ENCODE measurements at regions not wholly inside any gene's neighbourhood (a gene's known extent, or its start where the extent isn't known, plus 50 kb on each side); places are given as distances from the start of the nearest gene placed in this dataset.

DNA sequence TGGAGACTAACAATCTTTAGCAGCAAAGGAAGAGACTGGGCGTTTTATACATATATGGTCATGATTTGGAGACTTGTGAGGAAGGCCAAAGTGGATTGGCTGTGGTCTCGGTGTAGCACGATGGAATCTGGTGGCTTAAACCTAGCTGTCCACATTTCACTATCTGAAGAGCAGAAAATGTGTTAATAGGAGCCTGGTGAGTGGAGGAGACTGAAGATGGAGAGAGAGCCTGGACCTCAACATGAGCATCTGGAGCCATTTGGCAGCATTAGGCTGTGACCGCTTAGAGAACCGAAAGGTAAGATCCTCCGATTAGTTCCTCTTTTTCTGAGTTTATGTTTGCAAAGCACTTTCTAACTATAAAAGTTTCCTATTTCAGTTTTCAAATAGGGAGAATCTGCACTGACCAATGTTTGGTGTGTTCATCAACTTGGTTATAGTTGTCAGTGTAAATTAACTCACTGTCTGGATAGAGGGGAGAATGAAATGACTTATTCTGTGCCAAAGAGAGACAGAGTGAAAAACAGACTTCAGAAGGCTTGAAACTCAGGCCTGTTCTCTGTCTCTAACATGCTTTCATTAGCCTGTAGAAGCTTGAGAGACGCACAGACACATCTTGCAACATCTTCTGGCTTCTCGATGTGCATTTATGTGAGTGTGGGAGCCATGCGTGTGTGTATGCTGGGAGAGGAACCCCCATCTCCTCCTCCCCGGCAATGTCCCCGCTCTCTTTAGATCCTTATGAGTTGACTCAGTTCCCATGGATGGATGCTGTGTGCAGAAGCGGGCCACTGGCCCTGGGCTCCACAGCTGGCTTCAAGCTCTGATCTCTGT, 244.7 kb upstream of the TBL1XR1 start (continued):
- no peak for TF ChIP-seq POLR2AphosphoS5 (IDR thresholded peaks at IDR 0.05)

DNA sequence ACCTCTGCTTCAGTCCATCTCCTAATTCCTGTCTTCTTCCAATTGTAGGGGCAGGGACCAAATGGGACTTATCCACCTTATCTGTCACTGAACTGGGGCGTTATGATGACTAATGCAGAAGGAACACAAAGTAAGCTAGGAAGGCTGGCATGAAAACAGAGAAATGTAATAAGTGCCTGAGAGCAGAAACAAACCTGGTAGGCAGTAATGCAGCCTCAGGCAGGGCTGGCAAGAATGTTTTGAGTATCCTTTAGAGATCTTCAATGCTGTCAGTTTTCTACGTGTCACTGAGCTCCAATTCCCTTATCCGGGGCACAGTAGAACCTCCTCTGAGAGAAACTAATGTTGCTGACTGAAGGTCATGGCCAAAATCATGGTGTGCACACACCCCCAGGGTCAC, 246.2 kb upstream of the TBL1XR1 start:
- Histone ChIP-seq H3K9me3 (ENCODE audit: low read length) (no peaks in the 10 kb centered on the region), H2AFZ (ENCODE audit: low read depth, low read length) (no peak overlapping the region), H3K79me2 (replicated peaks; ENCODE audit: insufficient read depth, low read length) (no peaks in the 10 kb centered on the region), H3K27me3 (ENCODE audit: insufficient read depth, low read depth, low read length) (no peaks in the 10 kb centered on the region), H3K9ac (ENCODE audit: low read length) (no peak overlapping the region), H3K4me2 (ENCODE audit: low read length) (no peak overlapping the region), H3K4me3 (ENCODE audit: low read length) (no peak overlapping the region), H3K36me3 (ENCODE audit: insufficient read depth, low read length) (no peaks in the 10 kb centered on the region), H3K9me2 (ENCODE audit: insufficient read depth, low read length) (no peaks in the 10 kb centered on the region), H3F3A (ENCODE audit: insufficient read depth, low read length, poor library complexity, severe bottlenecking) (no peaks in the 10 kb centered on the region), H4K20me1 (ENCODE audit: insufficient read depth) (no peaks in the 10 kb centered on the region), H3K27ac (ENCODE audit: low read length) (no peak overlapping the region)
- TF ChIP-seq TAF1 (IDR thresholded peaks at IDR 0.05; ENCODE audit: low read depth): no peak
- no peak for TF ChIP-seq EZH2 (IDR thresholded peaks at IDR 0.05; ENCODE audit: borderline replicate concordance, insufficient read depth, low read length, poor library complexity, severe bottlenecking)
- TF ChIP-seq, protein P1, sequence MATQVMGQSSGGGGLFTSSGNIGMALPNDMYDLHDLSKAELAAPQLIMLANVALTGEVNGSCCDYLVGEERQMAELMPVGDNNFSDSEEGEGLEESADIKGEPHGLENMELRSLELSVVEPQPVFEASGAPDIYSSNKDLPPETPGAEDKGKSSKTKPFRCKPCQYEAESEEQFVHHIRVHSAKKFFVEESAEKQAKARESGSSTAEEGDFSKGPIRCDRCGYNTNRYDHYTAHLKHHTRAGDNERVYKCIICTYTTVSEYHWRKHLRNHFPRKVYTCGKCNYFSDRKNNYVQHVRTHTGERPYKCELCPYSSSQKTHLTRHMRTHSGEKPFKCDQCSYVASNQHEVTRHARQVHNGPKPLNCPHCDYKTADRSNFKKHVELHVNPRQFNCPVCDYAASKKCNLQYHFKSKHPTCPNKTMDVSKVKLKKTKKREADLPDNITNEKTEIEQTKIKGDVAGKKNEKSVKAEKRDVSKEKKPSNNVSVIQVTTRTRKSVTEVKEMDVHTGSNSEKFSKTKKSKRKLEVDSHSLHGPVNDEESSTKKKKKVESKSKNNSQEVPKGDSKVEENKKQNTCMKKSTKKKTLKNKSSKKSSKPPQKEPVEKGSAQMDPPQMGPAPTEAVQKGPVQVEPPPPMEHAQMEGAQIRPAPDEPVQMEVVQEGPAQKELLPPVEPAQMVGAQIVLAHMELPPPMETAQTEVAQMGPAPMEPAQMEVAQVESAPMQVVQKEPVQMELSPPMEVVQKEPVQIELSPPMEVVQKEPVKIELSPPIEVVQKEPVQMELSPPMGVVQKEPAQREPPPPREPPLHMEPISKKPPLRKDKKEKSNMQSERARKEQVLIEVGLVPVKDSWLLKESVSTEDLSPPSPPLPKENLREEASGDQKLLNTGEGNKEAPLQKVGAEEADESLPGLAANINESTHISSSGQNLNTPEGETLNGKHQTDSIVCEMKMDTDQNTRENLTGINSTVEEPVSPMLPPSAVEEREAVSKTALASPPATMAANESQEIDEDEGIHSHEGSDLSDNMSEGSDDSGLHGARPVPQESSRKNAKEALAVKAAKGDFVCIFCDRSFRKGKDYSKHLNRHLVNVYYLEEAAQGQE (IDR thresholded peaks at IDR 0.05; ENCODE audit: borderline replicate concordance): no peak
- no peak for TF ChIP-seq EP300 (conservative IDR thresholded peaks at IDR 0.05; ENCODE audit: poor library complexity, severe bottlenecking)
- no peak for TF ChIP-seq MXI1 (conservative IDR thresholded peaks at IDR 0.05; ENCODE audit: poor library complexity, severe bottlenecking)

DNA sequence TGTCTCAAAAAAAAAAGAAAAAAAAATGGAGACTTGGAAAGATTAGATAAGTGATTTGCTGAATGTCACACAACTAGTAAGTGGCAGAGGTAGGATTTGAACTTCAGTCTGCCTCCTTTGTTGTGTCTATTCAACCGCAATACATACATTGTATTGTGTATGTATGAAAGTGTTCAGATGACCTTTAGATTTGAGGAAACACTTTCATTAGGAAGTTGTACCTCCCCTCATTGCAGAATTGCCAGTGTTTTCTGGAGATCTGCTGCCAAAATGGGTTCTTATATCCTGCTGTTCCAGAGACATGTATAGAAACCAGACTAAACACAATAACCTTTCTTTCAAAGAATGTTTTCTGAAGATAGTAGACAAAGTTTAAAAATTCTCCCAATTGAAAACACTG, 247.4 kb upstream of the TBL1XR1 start:
- TF ChIP-seq EZH2 (IDR thresholded peaks at IDR 0.05; ENCODE audit: borderline replicate concordance, insufficient read depth, low read length, poor library complexity, severe bottlenecking) (no peak), SMC3 (conservative IDR thresholded peaks at IDR 0.05; ENCODE audit: poor library complexity) (no peak), POLR2AphosphoS5 (IDR thresholded peaks at IDR 0.05) (no peak), MXI1 (conservative IDR thresholded peaks at IDR 0.05; ENCODE audit: poor library complexity, severe bottlenecking) (no peak), EP300 (conservative IDR thresholded peaks at IDR 0.05; ENCODE audit: poor library complexity, severe bottlenecking) (no peak), RAD21 (conservative IDR thresholded peaks at IDR 0.05) (no peak), TAF1 (IDR thresholded peaks at IDR 0.05; ENCODE audit: low read depth) (no peak)
- TF ChIP-seq, protein P1 (IDR thresholded peaks at IDR 0.05; ENCODE audit: borderline replicate concordance): no peak
- TF ChIP-seq, protein P2, sequence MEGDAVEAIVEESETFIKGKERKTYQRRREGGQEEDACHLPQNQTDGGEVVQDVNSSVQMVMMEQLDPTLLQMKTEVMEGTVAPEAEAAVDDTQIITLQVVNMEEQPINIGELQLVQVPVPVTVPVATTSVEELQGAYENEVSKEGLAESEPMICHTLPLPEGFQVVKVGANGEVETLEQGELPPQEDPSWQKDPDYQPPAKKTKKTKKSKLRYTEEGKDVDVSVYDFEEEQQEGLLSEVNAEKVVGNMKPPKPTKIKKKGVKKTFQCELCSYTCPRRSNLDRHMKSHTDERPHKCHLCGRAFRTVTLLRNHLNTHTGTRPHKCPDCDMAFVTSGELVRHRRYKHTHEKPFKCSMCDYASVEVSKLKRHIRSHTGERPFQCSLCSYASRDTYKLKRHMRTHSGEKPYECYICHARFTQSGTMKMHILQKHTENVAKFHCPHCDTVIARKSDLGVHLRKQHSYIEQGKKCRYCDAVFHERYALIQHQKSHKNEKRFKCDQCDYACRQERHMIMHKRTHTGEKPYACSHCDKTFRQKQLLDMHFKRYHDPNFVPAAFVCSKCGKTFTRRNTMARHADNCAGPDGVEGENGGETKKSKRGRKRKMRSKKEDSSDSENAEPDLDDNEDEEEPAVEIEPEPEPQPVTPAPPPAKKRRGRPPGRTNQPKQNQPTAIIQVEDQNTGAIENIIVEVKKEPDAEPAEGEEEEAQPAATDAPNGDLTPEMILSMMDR (IDR thresholded peaks at IDR 0.05; ENCODE audit: poor library complexity, severe bottlenecking): no peak
- no peaks in the 10 kb centered on the region for H3K79me2 ChIP-seq (replicated peaks; ENCODE audit: insufficient read depth, low read length)
- H3K27me3 ChIP-seq (ENCODE audit: insufficient read depth, low read depth, low read length): no peaks in the 10 kb centered on the region
- no peak overlapping the region for H3K9ac ChIP-seq (ENCODE audit: low read length)
- H3K4me2 ChIP-seq (ENCODE audit: low read length): no peak overlapping the region
- no peak overlapping the region for H3K4me3 ChIP-seq (ENCODE audit: low read length)
- H4K20me1 ChIP-seq (ENCODE audit: insufficient read depth): no peaks in the 10 kb centered on the region
- H3K9me3 ChIP-seq (ENCODE audit: low read length): no peaks in the 10 kb centered on the region
- H3K36me3 ChIP-seq (ENCODE audit: insufficient read depth, low read length): no peaks in the 10 kb centered on the region
- H3K27ac ChIP-seq (ENCODE audit: low read length): no peak overlapping the region
- no peaks in the 10 kb centered on the region for H3K9me2 ChIP-seq (ENCODE audit: insufficient read depth, low read length)
- H2AFZ ChIP-seq (ENCODE audit: low read depth, low read length): no peak overlapping the region
- no peaks in the 10 kb centered on the region for H3F3A ChIP-seq (ENCODE audit: insufficient read depth, low read length, poor library complexity, severe bottlenecking)

All from neural cell (in vitro differentiated cells).